Coronary artery (tissue), 2 donors: ENCODE measurements at regions not wholly inside any gene's neighbourhood (a gene's known extent, or its start where the extent isn't known, plus 50 kb on each side); places are given as distances from the start of the nearest gene placed in this dataset.

Experiments used
- DNase-seq: peaks from one replicate; pipeline ENCODE4 v3.0.0-alpha.2; 2017; ENCODE audit warnings: low spot score
- H3K27ac ChIP-seq, 2 donors: fragments of 200-600 bp; sonication (generic); one replicate each; pipeline ENCODE4 v1.5.1; 2016 to 2019
- H3K4me3 ChIP-seq: fragments of 200-600 bp; sonication (generic); 2 replicates; pipeline ENCODE4 v1.5.1; 2016; ENCODE audit warnings: mild to moderate bottlenecking, moderate library complexity
- TF ChIP-seq, protein P1 (sequence below): fragments of 200-600 bp; sonication (generic); IDR thresholded peaks from one replicate; pipeline ENCODE4 v1.5.1; 2019; ENCODE audit warnings: antibody characterized with exemption

DNA sequence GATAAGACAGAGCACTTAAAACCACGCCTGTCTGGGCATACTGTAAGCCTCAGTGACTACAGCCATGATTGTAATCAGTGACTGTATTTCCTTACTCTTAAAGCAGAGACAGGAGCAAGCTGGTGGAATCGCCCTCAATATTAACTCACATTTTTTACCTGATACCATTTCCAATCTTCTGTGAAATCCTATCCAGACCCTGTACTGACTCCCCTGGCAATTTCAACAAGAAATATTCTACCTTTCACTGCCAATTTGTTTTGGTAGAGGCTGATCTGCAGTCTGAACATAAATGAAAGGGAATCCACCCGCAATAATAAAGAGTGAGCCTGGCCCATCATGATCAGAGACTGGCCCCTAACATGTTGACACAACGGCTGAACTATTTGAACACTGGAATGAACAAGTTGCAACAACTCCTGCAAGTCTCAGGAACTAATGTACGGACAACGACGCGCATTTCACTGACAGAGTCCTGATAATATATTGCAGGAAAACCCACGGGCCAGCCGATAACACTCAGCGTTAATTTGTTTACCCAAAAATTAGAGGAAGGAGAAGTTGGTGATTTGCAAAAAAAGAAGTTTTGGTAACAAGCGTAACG, 195.5 kb upstream of the BTG1 start:
- no peak for DNase-seq
- Histone ChIP-seq H3K4me3 (no peak overlapping the region), H3K27ac (no peak overlapping the region)
- TF ChIP-seq, protein P1, sequence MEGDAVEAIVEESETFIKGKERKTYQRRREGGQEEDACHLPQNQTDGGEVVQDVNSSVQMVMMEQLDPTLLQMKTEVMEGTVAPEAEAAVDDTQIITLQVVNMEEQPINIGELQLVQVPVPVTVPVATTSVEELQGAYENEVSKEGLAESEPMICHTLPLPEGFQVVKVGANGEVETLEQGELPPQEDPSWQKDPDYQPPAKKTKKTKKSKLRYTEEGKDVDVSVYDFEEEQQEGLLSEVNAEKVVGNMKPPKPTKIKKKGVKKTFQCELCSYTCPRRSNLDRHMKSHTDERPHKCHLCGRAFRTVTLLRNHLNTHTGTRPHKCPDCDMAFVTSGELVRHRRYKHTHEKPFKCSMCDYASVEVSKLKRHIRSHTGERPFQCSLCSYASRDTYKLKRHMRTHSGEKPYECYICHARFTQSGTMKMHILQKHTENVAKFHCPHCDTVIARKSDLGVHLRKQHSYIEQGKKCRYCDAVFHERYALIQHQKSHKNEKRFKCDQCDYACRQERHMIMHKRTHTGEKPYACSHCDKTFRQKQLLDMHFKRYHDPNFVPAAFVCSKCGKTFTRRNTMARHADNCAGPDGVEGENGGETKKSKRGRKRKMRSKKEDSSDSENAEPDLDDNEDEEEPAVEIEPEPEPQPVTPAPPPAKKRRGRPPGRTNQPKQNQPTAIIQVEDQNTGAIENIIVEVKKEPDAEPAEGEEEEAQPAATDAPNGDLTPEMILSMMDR, result no peak

DNA sequence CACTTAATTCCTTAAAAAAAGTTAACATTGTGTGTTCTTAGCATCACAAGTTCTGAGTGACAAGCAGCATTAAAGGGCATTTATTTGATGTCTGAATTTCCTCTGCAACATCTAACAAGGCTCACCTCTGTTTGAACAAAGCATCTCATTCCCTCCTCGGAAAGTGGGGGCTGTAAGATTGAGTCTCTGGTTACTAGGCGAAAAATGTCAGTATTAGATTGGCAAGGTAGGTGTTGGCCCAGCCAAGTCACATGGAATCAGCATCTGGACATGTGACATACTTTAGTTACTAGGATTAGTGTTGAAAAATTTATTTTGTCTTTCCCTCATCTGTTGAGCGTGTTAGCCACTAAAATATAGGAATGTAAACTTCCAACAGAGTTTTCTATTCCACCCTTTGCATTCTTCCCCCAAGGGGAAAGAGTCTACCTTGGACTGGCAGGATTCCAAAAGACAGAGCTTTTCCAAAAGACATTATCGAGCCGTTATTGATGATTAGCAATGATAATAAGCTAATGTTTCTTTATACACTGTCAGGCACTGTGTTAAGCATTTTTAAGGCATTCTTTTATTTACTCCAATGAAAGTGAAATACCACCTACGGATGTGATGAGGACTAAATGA, 194.9 kb upstream of the BTG1 start:
- no peak for DNase-seq
- H3K27ac ChIP-seq, result no peak overlapping the region
- TF ChIP-seq, protein P1, result no peak
- H3K4me3 ChIP-seq, result no peak overlapping the region

DNA sequence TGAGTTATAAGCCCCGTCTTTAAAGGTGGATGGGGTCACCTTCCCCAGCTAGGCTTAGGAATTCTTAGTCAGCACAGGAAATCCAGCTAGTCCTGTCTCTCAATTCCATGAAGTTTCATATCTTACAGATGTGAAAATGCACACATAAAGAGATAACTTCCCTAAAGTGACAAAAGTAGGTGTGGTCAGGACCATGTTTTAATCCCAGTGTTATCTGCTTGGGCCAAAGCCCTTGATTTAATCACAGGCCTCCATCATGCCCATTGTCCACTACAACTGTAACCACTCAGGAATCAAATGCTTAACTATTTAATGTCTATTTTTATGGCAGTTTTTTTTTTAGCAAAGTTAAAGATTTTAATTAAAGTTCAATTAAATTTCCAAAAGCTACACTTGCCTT, 194.4 kb upstream of the BTG1 start:
- DNase-seq, result no peak
- TF ChIP-seq, protein P1, result no peak
- Histone ChIP-seq H3K4me3 (no peak overlapping the region), H3K27ac (no peak overlapping the region)

DNA sequence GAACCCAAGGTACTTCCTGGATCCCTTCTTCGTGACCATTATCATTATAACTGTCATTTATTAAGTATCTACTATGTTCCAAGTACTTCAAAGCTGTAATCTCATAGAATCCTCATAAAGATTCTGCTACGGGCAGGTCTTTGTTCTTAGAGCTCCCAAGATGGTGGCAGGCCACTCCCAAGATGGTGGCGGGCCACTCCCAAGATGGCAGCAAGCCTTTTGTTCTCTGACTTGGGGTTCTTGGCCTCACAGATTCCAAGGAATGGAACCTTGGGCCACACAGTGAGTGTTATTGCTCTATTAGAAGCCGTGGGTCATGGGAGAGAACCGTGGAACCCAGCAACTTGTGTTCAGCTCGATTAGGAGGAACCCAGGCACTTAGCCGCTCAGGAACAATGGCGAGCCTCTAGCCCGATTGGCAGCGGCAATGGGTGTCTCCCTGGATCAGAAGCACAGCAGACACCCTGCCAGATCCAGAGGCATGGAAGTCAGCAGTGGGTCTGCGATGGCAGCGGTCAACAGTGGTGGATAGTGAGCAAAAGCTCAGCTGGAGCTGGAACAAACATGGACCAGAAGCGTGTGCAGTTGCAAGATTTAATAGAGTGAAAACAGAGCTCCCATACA, 193.7 kb upstream of the BTG1 start:
- H3K27ac ChIP-seq, result no peak overlapping the region
- DNase-seq, result no peak
- TF ChIP-seq, protein P1, result no peak
- no peak overlapping the region for H3K4me3 ChIP-seq

DNA sequence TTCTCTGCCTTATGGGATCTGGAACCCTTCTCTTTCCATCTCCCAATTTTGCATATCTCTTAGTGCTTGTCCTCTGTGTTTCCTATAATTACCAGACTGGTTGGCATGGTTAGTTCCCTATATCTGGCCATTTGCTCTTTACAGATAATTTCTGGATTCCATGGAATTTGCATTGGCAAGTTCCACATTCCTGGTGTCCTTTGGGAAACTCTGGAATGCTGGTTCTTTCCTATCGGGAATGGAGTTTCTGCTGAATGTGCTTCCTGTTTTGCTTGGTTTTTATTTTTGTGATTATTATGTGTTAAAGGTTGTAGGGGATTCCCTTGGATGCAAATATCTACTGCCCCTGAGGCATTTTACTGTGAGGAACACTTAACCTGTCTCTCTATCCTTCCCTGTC, 193.0 kb upstream of the BTG1 start:
- no peak overlapping the region for H3K27ac ChIP-seq
- no peak for DNase-seq
- TF ChIP-seq, protein P1, result no peak
- no peak overlapping the region for H3K4me3 ChIP-seq

DNA sequence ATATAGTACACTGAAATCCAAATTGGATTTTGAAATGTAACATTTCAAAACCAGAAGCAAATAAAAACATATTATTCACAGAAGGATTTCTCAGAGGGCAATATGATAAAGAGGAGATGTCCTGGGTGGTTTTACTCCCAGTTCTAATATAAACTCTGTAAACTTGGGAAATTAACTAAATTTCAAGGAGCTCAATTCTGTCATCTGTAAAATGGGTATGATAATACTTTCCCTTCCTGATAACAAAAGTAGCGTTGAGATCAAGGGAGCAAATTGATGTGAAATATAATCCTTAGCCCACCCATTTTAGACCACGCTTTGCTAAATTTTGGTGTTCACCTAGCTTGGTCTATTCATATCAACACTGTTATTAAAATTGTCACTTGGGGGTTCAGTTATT, 192.5 kb upstream of the BTG1 start:
- Histone ChIP-seq H3K4me3 (no peak overlapping the region), H3K27ac (no peak overlapping the region)
- TF ChIP-seq, protein P1, result no peak
- DNase-seq, result no peak

DNA sequence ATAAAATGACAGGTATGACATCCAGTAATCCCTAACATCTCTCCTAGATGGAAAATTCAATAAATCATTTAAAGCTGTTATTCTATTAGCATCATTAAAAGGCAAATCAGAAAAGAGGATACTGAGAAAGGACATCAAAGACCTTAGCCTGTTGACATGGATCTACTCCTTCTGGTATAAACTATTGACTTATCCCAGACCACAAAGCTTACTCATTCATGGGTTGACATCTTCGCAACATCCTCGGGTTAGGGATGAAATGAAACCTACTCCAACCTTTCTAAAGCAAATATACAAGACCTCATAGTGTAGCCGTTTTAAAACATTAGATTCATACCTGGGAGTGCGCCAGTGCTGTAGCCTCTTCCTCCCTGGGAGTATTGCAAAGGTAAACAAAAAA, 191.5 kb upstream of the BTG1 start:
- TF ChIP-seq, protein P1, result no peak
- no peak for DNase-seq
- Histone ChIP-seq H3K4me3 (no peak overlapping the region), H3K27ac (no peak overlapping the region)
